GM19438 (cell line): ENCODE measurements at regions not wholly inside any gene's neighbourhood (a gene's known extent, or its start where the extent isn't known, plus 50 kb on each side); places are given as distances from the start of the nearest gene placed in this dataset.

Experiments used
- ATAC-seq: cut with Tn5 transposase; IDR thresholded peaks from one replicate; pipeline ENCODE4 v1.9.1; 2021; ENCODE audit warnings: low read depth; ENCODE audit not compliant: unreplicated experiment

DNA sequence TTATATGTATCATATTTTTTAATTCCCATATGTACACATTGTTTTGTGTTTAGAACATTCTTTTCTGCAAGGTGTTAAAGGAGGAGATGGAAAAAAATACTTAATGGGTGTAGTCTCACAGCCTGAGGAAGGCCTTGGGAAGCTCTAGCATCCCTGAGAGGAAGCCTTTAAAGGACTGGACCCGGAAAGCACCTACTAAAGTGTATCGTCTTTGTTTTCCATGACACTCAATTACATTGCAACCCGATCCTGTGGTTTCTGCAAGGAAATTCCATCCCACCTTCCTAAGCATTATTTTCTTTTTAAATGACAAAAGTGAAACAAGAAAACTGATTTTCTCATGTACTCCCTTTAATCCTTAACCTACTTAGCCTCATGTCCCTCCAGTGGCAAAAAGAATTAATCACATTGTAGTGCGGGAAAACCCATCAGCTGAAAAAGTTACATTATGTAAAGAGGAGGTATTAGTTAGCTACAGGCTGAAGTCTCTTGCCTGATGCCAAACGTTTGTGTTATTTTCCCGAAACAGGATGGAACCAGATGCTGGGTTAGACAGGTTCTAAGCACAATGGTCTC is 147.8 kb upstream of the CPSF6 start:
- ATAC-seq, result no peak

GRCh38 chr12:69092137-69092536 is 147.2 kb upstream of the CPSF6 start:
- no peak for ATAC-seq

GRCh38 chr12:69094606-69095216 is 144.7 kb upstream of the CPSF6 start:
- no peak for ATAC-seq

DNA sequence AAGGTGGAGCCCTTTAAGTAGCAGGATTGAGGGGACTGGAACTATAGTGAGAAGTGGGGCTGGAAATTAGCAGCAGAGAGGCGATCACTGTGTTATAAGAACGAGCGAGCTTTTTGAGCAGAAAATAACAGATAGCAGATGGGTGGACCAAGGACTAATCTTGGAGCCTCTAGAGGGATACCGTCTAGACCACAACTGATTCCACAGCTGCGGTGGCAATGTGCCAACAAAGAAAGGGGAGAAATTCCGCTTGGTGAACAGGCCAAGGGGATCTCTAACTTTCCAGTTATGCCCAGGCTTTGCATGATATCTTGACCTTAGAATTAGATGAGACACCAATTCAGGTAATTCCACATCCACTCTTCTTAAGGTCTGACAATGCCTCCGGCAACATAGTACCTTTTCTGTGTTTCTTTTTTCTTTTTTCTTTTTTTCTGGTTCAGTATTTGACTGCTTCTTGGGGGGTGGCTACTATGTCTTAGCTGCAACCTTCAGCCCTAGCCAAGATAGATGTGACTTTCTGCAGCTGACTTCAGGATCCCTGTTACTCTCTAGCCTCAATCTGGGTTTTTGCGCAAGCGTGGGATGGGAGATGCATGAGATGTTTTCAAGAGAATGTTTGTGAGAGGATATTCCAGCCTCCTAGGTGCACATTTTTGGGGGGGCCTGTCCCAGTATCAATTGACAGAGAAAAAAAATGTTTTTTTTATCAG is 143.4 kb upstream of the CPSF6 start:
- no peak for ATAC-seq

DNA sequence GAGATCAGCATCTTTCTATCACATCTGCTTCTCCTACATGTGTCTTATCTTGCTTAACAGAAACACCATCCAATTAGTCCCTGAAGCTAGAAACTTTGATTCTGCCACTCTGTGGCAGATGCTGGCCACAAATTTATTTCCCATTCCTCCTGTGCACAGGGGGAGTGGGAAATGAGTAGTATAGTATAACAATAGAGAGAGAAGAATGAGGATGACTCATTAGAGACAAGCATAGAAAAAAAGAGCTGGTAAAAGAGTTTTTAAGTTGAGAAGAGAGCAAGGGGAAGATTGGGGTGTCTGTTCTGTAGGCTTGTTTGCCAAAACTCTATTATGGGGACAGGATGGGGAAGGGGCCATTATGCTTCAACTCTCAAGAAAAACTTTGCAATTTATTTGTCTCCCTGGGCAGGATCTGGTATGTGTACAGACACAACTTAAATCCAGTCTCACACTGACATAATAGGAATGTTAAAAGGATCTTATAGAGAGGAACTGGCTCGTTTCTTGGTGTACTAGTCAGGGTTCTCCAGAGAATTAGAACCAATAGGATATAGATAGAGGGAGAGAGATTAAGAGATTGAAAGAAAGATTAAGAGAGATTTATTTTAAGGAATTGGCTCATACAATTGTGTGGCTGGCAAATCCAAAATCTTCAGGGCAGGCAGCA is 142.6 kb upstream of the CPSF6 start:
- no peak for ATAC-seq

DNA sequence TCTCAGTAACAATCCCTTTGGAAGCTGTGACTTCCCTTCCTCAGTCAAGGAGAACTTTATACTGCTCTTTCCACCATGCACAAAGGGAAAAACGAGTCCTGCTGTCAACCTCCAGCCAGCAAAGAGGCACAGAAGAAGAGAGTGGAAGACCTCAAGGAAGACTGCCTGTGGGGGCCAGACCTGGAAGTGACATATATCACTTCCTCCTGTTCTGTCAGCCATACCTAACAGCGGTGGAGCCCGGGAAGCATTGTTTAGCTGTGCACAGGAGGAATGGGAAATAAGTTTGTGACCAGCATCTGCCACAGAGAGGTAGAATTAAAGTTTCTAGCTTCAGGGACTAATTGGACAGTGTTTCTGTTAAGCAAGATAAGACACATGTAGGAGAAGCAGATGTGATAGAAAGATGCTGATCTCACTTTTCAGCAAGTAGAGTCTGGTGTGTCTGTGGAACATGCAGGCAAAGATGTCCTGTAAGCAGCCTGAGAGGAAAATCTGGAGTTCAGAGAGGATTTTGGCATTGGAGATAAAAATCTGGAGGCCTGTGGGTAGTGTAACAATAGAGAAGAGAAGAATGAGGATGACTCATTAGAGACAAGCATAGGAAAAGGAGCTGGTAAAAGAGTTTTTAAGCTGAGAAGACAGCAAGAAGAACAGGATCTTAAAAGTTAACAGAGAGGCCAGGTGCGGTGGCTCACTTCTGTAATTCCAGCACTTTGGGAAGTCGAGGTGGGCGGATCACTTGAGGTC is 141.6 kb upstream of the CPSF6 start:
- no peak for ATAC-seq

- ATAC-seq, result no peak
These were observed 140.1 kb upstream of the CPSF6 start for GRCh38 chr12:69099201-69099837.

DNA sequence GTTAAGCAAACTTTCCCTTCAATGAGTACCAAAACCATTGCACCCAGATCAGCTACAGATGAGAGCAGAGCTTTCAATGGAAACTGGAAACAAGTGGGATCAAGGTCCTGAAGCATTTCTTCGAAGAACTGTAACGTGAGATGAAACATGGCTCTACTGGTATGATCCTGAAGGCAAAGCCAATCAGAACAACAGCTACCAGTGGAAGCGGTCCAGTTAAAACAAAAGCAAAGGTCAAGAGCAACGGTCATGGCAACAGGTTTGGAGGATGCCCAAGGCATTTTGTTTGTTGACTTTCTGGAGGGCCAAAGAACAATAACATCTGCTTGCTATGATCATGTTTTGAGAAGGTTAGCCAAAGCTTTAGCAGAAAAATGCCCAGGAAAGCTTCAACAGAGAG is 137.9 kb upstream of the CPSF6 start:
- no peak for ATAC-seq

- ATAC-seq, result no peak
These were observed 136.5 kb upstream of the CPSF6 start for GRCh38 chr12:69102856-69103255.

GRCh38 chr12:69105101-69105962 is 134.0 kb upstream of the CPSF6 start:
- ATAC-seq, result no peak

DNA sequence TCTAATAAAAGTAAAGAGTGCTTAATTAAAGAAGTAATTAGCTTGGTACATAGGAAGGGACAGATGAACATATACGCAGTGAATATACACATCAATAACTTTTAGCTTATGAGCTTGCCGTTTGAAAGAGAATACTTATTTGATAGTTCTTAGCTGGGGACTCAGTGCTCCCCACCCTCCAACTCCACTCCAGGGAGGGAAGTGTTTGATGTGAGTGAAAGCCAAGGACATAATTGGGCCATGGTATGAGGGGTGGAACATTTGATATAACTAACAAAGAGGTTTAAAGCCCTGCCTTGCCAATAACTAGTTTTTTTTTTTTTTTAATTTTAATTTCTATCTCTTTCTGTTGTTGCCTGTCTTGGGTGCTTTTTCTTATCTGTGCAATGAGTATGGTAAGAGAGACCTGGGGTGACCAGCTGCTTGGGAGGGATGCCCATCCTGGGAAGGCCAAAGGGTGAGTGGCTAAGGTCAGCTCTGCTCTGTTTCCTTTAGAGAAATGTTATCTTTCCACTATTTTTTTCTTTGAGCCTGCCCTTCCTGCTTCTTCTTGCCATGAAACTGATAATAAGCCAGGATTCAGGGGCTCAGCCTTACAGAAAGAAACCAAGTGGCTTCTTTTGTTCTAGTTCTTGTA is 132.8 kb upstream of the CPSF6 start:
- no peak for ATAC-seq

- no peak for ATAC-seq
These were observed 131.8 kb upstream of the CPSF6 start for GRCh38 chr12:69107541-69107940.

DNA sequence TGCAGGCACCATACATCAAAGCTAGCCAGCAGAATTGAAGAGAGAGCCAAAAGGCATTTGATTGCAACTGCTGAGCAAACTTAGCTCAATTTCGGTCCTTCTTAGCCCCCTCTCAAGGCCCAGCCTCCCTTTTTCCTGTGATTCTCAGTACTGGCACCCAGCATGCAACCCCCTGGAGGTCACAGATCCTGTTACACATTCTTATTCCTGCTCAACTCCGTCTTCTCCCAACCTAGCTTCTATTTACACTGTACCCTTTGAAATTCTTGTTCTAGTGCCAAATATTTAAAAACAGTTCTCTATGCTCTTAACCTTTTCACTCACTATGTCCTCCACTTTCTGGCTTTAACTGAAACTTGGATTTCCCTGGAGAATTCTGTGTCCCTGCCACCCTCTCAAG is 131.3 kb upstream of the CPSF6 start:
- no peak for ATAC-seq

GRCh38 chr12:69112616-69113015 is 126.8 kb upstream of the CPSF6 start:
- ATAC-seq, result no peak

DNA sequence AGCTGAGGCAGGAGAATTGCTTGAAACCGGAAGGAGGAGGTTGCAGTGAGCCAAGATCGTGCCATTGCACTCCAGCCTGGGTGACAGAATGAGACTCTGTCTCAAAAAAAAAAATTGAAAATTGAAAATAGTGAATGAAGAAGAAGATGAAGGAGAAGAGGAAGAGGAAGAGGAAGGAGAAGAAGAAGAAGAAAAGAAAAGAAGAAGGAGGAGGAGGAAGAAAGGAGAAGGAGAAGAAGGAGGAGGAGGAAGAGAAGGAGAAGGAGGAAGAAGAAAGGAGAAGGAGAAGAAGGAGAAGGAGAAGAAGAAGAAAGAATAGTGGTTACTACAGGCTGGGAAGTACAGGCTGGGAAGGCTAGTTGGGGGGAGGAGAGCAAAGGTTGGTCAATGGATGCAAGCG is 124.3 kb upstream of the CPSF6 start:
- no peak for ATAC-seq

DNA sequence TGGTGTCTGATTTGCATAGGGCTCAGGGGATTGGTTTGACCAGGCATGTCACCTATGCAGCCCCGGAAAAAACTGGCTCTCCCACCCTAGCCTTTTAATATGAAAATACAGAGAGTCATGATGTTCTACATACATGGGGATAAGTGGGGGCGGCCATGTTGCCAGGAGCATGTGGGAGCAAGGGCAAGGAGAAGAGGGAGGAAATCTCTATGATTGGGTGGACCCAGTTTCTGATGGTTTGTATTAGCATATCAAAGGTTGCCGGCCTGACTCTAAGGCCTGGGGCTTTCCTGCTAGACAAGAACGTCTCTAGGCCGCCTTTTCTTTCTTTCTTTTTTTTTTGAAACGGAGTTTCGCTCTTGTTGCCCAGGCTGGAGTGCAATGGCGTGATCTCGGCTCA is 123.4 kb upstream of the CPSF6 start:
- no peak for ATAC-seq

DNA sequence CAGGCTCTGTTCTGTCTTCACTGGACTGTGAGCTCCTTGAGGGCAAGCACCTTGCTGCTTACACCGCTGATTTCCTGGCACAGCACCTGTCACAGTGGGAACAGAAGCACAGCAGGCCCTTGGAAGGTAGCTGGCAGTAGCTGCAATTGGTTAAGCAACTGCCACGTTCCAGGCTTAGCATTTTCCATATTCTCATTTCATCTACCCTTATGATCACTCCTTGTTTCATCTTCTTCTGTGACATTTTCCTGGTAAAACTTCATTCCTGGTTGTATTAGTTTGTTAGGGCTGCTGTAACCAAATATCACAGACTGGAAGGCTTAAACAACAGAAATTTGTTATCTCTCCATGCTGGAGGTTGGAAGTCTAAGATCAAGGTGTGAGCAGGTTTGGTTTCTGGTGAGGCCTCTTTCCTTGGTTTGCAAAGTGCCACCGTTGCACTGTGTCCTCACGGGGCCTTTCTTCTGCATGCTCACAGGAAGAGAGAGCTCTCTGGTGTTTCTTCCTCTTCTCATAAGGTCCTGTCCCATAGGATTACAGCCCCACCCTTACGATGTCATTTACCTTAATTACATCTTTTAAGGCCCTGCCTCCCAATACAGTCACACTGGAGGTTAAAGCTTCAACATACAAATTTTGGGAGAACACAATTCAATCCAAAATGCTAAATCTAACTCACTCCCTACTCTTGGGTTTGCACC is 121.7 kb upstream of the CPSF6 start:
- no peak for ATAC-seq

- ATAC-seq, result no peak
These were observed 120.9 kb upstream of the CPSF6 start for GRCh38 chr12:69118516-69118915.

DNA sequence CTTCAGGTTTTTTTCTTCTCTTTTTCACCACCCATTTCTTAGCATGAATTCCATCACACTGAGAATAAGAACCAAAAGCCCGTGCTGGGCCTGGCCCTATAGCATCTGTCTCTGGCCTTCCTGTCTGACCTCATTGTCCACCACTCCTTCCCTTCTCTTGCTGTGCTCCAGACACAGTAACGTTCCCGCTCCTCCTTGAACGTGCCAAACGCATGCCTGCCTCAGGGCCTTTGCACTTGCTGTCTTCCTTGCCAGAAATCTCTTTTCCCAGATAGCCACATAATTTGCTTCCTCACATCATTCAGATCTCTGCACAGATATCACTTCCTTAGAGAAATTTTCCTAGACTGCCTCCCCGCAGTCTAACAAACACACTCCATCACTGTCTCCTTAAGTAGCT is 119.6 kb upstream of the CPSF6 start:
- no peak for ATAC-seq
